ENCODE measurements at regions not wholly inside any gene's neighbourhood (a gene's known extent, or its start where the extent isn't known, plus 50 kb on each side); places are given as distances from the start of the nearest gene placed in this dataset.

GRCh38 chr5:114726131-114726530 lies 364.3 kb downstream of the KCNN2 start:
- Histone ChIP-seq H2AFZ (ENCODE audit: low read depth, low read length) (no peak overlapping the region), H3K27me3 (ENCODE audit: control insufficient read depth in 2 of 2, insufficient read depth in 2 of 2, low read length in 2 of 2) (no peaks in the 10 kb centered on the region), H3K27ac (ENCODE audit: extremely low read depth, low read depth, low read length) (no peak overlapping the region), H3K9me3 (replicated peaks; ENCODE audit: control insufficient read depth, insufficient read depth, low read depth, low read length) (no peaks in the 10 kb centered on the region; the same call in 1 of the 2 replicates), H3K4me3 (no peak overlapping the region), H3K9me1 (ENCODE audit: control insufficient read depth, insufficient read depth, low read length) (no peaks in the 10 kb centered on the region), H3K4me1 (replicated peaks in 1 of 2; ENCODE audit: control insufficient read depth in 2 of 2, insufficient read depth in 2 of 2, low read length in 2 of 2) (no peaks in the 10 kb centered on the region), H4K20me1 (replicated peaks; ENCODE audit: control insufficient read depth, insufficient read depth, low read length) (no peaks in the 10 kb centered on the region), H3K9ac (ENCODE audit: insufficient read depth in 1 of 2, low read depth in 2 of 2, low read length in 2 of 2) (no peak overlapping the region), H3K36me3 (ENCODE audit: control insufficient read depth, insufficient read depth, low read length) (no peaks in the 10 kb centered on the region), H3K4me2 (ENCODE audit: insufficient read depth, low read length) (no peak overlapping the region), H3K79me2 (ENCODE audit: control insufficient read depth, insufficient read depth, low read length) (no peaks in the 10 kb centered on the region)
- ChIA-PET POLR2A (no interaction called here), CTCF (ENCODE audit: low intra/inter-chr PET ratio) (no interaction called here)
- 0% methylated on average over 2 of the region's 2 CpGs for WGBS (ENCODE audit: insufficient coverage, low coverage, missing lambda C conversion rate)
- DNase-seq (ENCODE audit: extremely low read depth in 1 of 4, low spot score in 3 of 4) (no peak), ATAC-seq (no peak), FAIRE-seq (no peak)
- in situ Hi-C loops (cut with MboI) (no loop called here), intact Hi-C loops (cut with micrococcal nuclease) (no loop called here)
- no TSS peak for BruUV-seq (replicated peaks)
- TF ChIP-seq SMAD3 (CRISPR knock-in tag; conservative IDR thresholded peaks at IDR 0.05) (no peak), ZBTB49 (CRISPR knock-in tag; IDR thresholded peaks at IDR 0.05; ENCODE audit: borderline replicate concordance) (no peak), HOXB6 (CRISPR knock-in tag; IDR thresholded peaks at IDR 0.05; ENCODE audit: borderline replicate concordance) (no peak), PHF21A (IDR thresholded peaks at IDR 0.05; ENCODE audit: borderline replicate concordance, low read depth) (no peak), NR1H2 (CRISPR knock-in tag; IDR thresholded peaks at IDR 0.05) (no peak), ZNF398 (CRISPR knock-in tag; IDR thresholded peaks at IDR 0.05) (no peak), SMC3 (conservative IDR thresholded peaks at IDR 0.05; ENCODE audit: insufficient read depth, low read depth, low read length) (no peak), PTBP1 (IDR thresholded peaks at IDR 0.05; ENCODE audit: low read depth, low read length) (no peak), DDX20 (tag; IDR thresholded peaks at IDR 0.05; ENCODE audit: low read depth) (no peak), ZFP1 (CRISPR knock-in tag; IDR thresholded peaks at IDR 0.05) (no peak), HDAC3 (IDR thresholded peaks at IDR 0.05; ENCODE audit: borderline replicate concordance, partially characterized antibody) (no peak)

Data from K562 (cell line).